ENCODE measurements at regions not wholly inside any gene's neighbourhood (a gene's known extent, or its start where the extent isn't known, plus 50 kb on each side); places are given as distances from the start of the nearest gene placed in this dataset.
"Not testable (repeated sequence)": the region's sequence is repeated elsewhere in the genome, so short reads cannot be mapped to it uniquely, and the experiment has no call there.

DNA sequence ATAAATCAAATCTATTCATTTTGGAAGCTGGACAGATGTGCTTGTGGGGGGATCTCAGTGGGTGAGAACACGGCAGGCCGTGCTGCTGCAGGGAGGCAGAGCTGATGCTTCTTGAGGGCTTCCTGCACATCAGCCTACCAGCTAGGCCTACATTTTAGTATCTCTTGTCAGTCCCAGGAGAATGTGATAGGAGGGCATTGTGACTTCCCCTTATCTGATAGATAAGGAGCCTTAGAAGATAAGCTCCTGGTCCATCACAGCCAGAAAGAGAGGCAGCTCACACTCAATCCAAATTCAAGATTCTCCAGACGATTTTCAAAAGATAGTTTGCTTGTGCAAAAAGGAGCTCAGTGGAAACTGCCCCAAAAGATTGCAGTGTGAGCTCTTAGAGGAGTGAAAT lies 89.0 kb downstream of the SHANK2 start:
- Histone ChIP-seq H3K9me2 (replicated peaks; ENCODE audit: low read depth, low read length) (no peaks in the 10 kb centered on the region), H3K4me1 (ENCODE audit: insufficient read depth, low read length, poor library complexity, severe bottlenecking) (no peaks in the 10 kb centered on the region), H3K27me3 (ENCODE audit: insufficient read depth, low read length, poor library complexity, severe bottlenecking) (no peaks in the 10 kb centered on the region), H4K20me1 (ENCODE audit: insufficient read depth, low read length, poor library complexity, severe bottlenecking) (no peaks in the 10 kb centered on the region), H3K79me2 (ENCODE audit: insufficient read depth, low read length) (no peaks in the 10 kb centered on the region), H2AFZ (ENCODE audit: low read length) (no peak overlapping the region), H3K36me3 (ENCODE audit: insufficient read depth, low read length) (no peaks in the 10 kb centered on the region), H3K9ac (ENCODE audit: low read depth, low read length, poor library complexity, severe bottlenecking) (no peak overlapping the region), H3K4me2 (ENCODE audit: low read depth, low read length, poor library complexity, severe bottlenecking) (no peak overlapping the region), H3K4me3 (ENCODE audit: low read length, poor library complexity, severe bottlenecking) (no peak overlapping the region), H3K9me3 (ENCODE audit: insufficient read depth, low read depth, low read length) (no peaks in the 10 kb centered on the region), H3F3A (ENCODE audit: low read depth) (no peaks in the 10 kb centered on the region)
- TF ChIP-seq, protein P1, sequence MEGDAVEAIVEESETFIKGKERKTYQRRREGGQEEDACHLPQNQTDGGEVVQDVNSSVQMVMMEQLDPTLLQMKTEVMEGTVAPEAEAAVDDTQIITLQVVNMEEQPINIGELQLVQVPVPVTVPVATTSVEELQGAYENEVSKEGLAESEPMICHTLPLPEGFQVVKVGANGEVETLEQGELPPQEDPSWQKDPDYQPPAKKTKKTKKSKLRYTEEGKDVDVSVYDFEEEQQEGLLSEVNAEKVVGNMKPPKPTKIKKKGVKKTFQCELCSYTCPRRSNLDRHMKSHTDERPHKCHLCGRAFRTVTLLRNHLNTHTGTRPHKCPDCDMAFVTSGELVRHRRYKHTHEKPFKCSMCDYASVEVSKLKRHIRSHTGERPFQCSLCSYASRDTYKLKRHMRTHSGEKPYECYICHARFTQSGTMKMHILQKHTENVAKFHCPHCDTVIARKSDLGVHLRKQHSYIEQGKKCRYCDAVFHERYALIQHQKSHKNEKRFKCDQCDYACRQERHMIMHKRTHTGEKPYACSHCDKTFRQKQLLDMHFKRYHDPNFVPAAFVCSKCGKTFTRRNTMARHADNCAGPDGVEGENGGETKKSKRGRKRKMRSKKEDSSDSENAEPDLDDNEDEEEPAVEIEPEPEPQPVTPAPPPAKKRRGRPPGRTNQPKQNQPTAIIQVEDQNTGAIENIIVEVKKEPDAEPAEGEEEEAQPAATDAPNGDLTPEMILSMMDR (conservative IDR thresholded peaks at IDR 0.05; ENCODE audit: low read length): no peak
- no peak for TF ChIP-seq EZH2phosphoT487 (IDR thresholded peaks at IDR 0.05; ENCODE audit: borderline replicate concordance)

DNA sequence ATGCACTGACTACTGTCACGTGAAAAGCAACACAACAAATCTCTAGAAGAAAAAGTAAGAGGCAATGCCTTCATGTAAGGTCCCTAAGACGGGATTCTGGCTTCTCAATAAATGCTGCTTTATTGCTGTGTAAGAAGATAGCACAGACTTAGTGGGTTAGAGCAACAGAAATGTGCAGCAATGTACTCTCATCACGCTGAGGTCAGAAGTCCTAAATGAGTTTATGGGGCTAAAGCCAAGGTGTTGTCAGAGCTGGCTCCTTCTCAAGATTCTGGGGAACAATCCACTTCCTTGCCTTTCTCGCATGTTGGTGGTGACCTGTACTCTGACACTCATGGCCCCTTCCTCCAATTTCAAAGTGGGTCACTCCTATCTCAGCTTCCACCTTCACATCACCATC lies 93.4 kb downstream of the SHANK2 start:
- no peaks in the 10 kb centered on the region for H4K20me1 ChIP-seq (ENCODE audit: insufficient read depth, low read length, poor library complexity, severe bottlenecking)

DNA sequence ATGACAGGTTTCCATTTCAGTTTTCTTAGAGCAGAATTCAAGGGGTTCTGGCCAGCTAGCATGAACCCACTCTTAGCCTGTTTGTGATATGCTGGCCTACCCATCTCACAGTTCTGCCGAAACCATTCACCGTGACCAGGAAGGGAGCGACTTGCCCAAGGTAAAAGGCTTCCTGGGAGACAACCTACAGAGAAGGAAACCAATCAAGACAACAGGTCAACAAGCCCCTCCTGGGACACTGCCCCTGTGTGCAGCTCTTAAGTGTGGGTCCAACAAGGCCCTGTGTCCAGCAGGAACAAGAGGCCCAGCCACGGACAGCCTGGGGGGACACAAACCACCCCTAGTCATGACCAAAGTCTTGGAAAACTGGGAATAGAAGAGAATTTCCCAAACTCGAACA lies 94.7 kb downstream of the SHANK2 start:
- H2AFZ ChIP-seq (ENCODE audit: low read length); H3F3A ChIP-seq (ENCODE audit: low read depth); H4K20me1 ChIP-seq (ENCODE audit: insufficient read depth, low read length, poor library complexity, severe bottlenecking); H3K9me2 ChIP-seq (replicated peaks; ENCODE audit: low read depth, low read length); H3K4me1 ChIP-seq (ENCODE audit: insufficient read depth, low read length, poor library complexity, severe bottlenecking); H3K4me3 ChIP-seq (ENCODE audit: low read length, poor library complexity, severe bottlenecking); H3K9ac ChIP-seq (ENCODE audit: low read depth, low read length, poor library complexity, severe bottlenecking); H3K9me3 ChIP-seq (ENCODE audit: insufficient read depth, low read depth, low read length); H3K27me3 ChIP-seq (ENCODE audit: insufficient read depth, low read length, poor library complexity, severe bottlenecking); H3K79me2 ChIP-seq (ENCODE audit: insufficient read depth, low read length); H3K4me2 ChIP-seq (ENCODE audit: low read depth, low read length, poor library complexity, severe bottlenecking); H3K36me3 ChIP-seq (ENCODE audit: insufficient read depth, low read length): not testable (repeated sequence)

More for the DNA sequence above, 93.4 kb downstream of the SHANK2 start:
- H3K4me3 ChIP-seq (ENCODE audit: low read length, poor library complexity, severe bottlenecking): no peak overlapping the region
- H2AFZ ChIP-seq (ENCODE audit: low read length): no peak overlapping the region
- no peaks in the 10 kb centered on the region for H3K4me1 ChIP-seq (ENCODE audit: insufficient read depth, low read length, poor library complexity, severe bottlenecking)
- no peak overlapping the region for H3K4me2 ChIP-seq (ENCODE audit: low read depth, low read length, poor library complexity, severe bottlenecking)
- no peaks in the 10 kb centered on the region for H3F3A ChIP-seq (ENCODE audit: low read depth)
- no peak for TF ChIP-seq EZH2phosphoT487 (IDR thresholded peaks at IDR 0.05; ENCODE audit: borderline replicate concordance)
- TF ChIP-seq, protein P1 (conservative IDR thresholded peaks at IDR 0.05; ENCODE audit: low read length): no peak
- no peaks in the 10 kb centered on the region for H3K36me3 ChIP-seq (ENCODE audit: insufficient read depth, low read length)
- no peaks in the 10 kb centered on the region for H3K9me2 ChIP-seq (replicated peaks; ENCODE audit: low read depth, low read length)
- H3K9ac ChIP-seq (ENCODE audit: low read depth, low read length, poor library complexity, severe bottlenecking): no peak overlapping the region
- no peaks in the 10 kb centered on the region; the same call in 1 of the 2 replicates for H3K9me3 ChIP-seq (ENCODE audit: insufficient read depth, low read depth, low read length)
- no peaks in the 10 kb centered on the region for H3K79me2 ChIP-seq (ENCODE audit: insufficient read depth, low read length)
- H3K27me3 ChIP-seq (ENCODE audit: insufficient read depth, low read length, poor library complexity, severe bottlenecking): no peaks in the 10 kb centered on the region

DNA sequence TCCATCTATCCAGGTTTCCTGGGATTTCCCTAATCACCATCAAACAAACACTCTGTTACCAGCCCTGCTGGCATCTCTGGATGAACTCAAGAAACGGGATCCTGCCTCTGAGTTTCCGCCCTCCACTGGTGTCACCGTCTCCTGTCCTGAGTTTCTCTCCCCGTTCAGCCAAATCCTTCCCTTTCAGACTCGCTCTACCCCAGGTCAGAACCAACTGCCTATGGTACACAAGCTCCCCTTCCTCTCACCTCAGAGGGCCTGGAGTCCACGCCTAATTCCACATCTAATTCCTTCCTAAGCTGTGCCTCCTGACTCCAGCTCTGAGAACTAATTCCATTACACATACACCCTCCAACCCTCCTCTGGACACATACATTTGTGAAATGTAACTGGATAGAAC lies 96.1 kb downstream of the SHANK2 start:
- Histone ChIP-seq H3K9me2 (replicated peaks; ENCODE audit: low read depth, low read length) (no peaks in the 10 kb centered on the region), H3F3A (ENCODE audit: low read depth) (no peaks in the 10 kb centered on the region), H3K4me2 (ENCODE audit: low read depth, low read length, poor library complexity, severe bottlenecking) (no peak overlapping the region), H3K36me3 (ENCODE audit: insufficient read depth, low read length) (no peaks in the 10 kb centered on the region), H4K20me1 (ENCODE audit: insufficient read depth, low read length, poor library complexity, severe bottlenecking) (no peaks in the 10 kb centered on the region), H3K9ac (ENCODE audit: low read depth, low read length, poor library complexity, severe bottlenecking) (no peak overlapping the region), H3K27me3 (ENCODE audit: insufficient read depth, low read length, poor library complexity, severe bottlenecking) (no peaks in the 10 kb centered on the region), H3K79me2 (ENCODE audit: insufficient read depth, low read length) (no peaks in the 10 kb centered on the region), H3K9me3 (ENCODE audit: insufficient read depth, low read depth, low read length) (no peaks in the 10 kb centered on the region; the same call in 1 of the 2 replicates), H3K4me1 (ENCODE audit: insufficient read depth, low read length, poor library complexity, severe bottlenecking) (no peaks in the 10 kb centered on the region), H3K4me3 (ENCODE audit: low read length, poor library complexity, severe bottlenecking) (no peak overlapping the region), H2AFZ (ENCODE audit: low read length) (no peak overlapping the region)
- TF ChIP-seq, protein P1 (conservative IDR thresholded peaks at IDR 0.05; ENCODE audit: low read length): no peak
- TF ChIP-seq EZH2phosphoT487 (IDR thresholded peaks at IDR 0.05; ENCODE audit: borderline replicate concordance): no peak
